HG03159 (cell line): ENCODE measurements at regions not wholly inside any gene's neighbourhood (a gene's known extent, or its start where the extent isn't known, plus 50 kb on each side); places are given as distances from the start of the nearest gene placed in this dataset.
A peak's percentile ranks its signal among the peaks of the same experiment; 100 is the strongest.

Experiments used
- ATAC-seq: cut with Tn5 transposase; IDR thresholded peaks from one replicate; pipeline ENCODE4 v1.9.1; 2021; ENCODE audit warnings: mild to moderate bottlenecking, moderate library complexity; ENCODE audit not compliant: unreplicated experiment

DNA sequence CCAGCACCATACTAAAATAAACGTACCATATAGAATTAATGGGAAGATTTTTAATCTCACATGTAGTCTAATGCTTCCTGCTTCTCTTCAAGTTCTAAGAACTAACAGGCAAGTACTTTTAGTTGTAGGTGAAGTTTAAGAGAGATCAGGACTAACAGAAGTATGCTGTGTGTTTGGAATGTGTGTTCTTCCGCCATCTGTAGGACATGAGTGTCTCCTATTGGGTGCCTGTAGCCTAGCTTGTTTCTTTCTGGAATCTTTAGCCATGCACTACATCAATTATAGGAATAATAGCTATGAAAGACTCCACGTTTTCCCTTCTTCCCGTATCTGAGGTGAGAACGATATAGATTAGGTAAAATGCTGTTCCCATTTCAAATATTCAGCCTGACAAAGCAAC is 140.2 kb upstream of the AHR start:
- no peak for ATAC-seq

DNA sequence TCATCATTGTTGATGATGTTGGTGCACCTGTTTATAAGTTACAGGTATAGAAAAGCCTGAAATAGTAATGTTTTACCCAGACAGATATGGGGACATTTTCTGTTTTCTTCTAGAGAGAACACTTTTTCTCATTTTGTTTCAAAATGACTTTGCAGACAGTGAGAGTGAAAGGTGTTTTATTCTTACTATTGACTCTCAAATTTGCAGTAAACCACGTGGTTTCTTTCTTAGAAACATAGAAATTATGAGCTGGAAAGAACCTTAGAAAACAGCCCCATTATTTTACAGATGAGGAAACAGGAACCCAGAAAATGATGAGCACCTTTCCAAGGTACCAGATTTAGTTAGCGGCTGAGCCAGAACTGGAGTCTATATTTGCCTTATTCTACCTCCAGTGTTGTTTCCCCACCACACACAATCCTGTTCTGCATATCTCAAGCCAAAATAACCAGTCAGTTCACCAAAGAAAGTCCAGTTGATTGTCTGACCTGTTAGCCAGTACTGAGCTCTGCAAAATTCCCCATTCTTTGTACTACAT is 138.9 kb upstream of the AHR start:
- peak; percentile 87 for ATAC-seq

DNA sequence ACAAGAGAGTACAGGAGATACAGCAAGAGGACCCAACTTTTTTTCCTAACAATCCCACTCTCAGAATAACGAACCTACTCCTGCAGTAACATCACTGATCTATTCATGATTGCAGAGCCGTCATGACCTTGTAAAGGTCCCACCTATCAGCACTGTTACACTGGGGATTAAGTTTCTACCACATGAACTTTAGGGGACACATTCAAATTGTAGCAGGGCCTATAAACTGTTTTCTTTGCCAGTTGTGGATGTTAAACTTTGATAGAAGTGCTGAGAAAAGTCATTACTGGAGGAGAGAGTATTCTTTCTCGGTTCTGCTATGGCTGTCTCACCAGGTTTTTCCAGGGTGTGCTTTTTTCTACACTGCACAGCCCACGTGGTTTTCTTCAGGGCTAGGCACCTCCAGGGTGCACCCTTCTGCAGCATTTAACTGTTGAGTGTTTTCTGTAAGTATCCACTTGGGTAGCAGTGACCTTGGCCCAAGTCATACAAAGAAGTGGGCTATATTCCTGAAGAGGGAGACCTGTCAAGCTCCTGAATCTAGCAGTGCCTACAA is 131.6 kb upstream of the AHR start:
- ATAC-seq = peak; percentile 81

DNA sequence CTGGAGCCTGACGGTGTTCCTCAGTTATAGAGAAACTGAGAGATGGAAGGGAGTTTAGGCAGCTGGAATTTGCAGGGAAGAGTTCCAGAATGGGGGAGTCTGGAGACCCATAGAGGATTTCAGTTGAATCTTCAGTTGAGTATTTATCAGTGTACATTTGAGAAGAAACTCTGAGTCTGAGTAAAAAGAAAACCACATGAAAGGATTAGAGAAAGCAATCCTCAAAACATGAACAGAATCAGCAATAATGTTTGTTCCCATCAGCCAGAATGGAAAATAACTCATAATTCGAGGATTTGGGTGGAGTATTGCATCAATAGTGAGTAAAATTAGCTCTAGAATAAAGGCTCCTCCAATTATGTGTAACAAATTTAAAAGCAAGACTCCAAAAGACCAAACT is 130.0 kb upstream of the AHR start:
- no peak for ATAC-seq

DNA sequence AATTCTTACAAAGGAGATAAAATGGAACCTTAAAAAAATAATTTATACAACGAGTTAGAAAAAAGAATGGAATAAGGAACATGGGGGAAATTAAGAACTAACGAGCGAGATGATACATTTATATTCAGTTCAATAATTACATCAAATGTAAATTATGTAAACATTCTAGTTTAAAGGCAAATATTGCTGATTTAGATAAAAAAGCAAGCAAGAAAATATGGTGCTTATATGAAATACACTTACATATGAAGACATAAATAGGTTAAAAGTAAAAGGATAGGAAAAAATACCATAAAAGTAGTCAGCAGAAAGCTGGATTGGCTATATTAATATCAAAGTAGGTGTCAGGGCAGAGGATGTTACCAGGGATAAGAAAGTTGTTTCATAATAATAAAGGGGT is 127.0 kb upstream of the AHR start:
- ATAC-seq = no peak

DNA sequence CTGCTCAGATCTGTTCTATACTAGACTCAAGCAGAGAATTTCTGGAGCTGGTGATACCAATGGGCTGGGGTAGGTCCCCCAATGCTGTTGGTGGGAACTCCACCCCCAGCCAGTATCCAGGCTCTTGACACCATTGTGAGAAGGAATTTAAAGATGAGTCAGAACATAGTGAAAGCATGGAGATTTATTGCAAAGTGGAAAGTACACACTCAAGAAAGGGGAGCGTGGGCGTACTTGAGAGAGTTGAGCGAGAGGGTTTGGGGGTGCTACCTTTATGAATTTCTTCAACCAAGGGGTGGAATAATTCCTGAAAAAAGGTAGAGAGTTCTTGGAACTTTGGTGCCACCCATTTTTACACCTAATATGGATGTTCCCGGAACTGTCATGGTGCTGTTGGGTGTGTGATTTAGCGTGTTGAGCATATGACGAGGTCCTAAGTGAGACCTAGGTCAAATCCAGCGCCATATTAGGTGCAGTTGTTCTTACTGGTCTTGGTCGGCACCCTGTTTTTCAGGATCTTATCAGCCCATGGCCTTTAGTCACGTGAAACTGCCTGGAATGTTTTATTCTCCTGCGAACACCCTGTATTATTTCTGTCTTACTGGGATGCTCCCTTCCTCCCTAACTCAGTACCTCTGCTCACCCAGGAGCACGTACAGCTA is 122.0 kb upstream of the AHR start:
- ATAC-seq = no peak

DNA sequence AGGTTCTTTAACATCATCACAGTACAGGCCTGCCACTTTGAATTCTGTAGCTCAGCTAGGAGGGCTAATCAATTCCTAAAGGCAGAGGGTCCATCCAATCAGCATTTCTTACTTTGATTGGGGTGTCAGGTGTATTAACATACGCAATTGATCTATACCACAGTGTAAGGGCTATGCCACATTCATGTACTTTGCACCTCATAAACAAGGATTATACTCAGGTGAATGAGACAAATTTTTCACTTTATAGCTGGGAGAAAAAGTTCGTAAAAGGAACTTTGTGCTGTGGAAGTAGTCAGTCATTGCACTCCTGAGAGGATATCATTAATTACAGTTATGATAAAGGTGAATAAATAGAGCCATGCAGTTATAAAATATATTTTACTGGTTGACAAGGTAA is 119.9 kb upstream of the AHR start:
- ATAC-seq = no peak

DNA sequence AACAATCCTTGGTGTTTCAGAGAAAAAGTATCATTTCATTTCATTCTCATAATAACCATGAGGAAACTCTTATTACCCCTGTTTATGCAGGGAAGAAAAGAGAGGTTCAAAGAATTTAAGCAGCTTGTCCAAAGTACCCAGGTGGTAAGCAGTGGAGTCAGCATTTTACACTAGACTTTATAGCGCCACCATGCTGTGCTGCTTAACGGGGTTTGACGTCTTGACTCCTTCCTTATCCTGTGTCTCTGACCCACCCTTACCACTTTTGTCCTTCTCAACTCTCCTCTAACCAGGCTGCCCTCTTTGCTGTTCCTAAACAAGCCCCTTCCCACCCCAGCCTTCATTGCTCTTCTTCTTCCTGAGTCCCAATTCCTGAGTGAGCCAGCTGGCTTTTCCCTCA is 117.0 kb upstream of the AHR start:
- ATAC-seq = no peak

DNA sequence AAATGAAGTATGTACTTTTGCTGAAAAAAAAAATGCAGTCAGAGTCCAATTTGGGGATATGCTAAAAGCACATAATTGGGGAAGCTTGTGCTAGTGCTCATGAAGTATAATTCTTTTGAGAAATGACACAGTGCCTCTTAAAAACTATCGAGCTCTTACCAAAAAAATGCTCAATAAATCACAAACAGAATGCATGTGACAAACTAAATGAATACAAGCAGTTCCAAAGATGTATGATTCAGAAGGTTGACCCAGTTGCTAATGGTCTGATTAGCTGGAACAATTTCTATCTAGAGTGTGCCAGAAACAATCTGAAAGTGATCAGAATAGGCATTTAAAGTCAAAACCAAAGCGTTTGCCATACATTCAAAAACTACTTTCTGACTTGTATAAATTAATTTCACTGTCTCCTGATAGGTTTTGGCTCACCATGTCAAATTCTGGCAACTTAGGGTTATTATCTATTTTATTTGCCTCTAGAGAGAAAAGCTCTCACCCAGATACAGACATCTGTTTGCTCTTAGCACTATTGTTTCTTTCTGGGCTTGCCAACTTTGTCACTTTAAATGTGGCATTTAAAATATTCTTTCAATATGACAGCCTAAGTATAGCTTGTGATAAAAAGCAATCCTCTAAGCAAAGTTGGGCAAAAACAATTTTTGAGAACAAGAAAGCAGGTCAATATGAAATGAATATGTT is 114.7 kb upstream of the AHR start:
- ATAC-seq = no peak

DNA sequence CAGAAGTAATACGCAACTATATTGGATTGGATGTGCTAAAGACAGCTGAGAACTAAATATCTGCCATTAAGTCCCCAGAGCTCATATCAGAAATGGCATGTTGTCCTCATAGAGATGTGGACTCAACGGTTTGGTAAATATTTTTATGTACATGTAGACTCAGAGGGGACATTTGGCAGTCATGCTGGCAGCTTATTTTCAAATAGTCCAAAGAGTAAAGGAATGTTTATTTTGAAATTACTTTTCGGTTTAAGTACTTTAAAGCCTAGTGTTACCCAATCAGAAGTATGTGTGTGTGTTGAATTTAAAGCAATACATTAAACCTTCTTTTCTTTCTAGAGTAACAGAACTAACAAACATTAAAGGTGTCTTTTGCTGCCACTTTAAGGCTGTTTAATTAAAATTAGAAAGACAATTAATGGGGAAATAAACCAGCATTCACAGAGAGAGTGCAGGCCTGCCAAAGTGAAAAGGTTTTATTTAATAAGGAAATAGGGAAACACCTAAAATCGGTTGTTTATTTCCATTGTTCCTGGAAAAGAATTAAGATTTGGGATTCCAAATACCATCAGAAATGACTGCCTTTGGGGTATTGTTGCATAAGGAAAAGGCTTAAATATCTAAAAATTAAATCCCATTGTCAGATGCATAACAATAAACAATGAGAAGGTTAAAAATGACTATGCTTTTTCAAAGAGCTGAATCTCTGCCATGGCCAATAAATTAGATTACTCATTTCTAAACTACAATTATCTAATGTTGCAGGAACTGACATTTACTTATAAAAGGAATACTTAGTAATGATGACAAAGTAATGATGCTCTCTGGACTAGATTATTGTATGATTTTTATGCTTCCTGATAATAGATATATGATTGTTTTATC is 113.4 kb upstream of the AHR start:
- ATAC-seq = peak; percentile 43

DNA sequence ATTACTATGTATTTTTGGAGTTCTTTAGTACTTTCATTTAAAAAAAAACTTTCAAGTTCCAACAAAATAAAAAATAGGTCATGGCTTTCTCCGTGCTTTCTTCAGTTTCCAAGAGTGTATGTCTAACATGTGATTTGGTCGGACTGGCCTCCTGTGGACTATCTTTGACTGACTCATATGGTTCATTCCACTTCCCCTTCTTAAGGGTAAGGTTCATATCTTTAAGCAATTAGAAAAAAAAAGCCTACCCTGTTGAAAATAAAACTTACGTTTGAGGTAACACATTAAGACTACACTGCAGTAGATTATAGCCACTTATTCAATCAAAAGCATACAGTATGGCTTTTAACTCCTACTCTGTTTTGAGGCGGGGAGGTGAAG is 112.8 kb upstream of the AHR start:
- ATAC-seq = peak; percentile 99

DNA sequence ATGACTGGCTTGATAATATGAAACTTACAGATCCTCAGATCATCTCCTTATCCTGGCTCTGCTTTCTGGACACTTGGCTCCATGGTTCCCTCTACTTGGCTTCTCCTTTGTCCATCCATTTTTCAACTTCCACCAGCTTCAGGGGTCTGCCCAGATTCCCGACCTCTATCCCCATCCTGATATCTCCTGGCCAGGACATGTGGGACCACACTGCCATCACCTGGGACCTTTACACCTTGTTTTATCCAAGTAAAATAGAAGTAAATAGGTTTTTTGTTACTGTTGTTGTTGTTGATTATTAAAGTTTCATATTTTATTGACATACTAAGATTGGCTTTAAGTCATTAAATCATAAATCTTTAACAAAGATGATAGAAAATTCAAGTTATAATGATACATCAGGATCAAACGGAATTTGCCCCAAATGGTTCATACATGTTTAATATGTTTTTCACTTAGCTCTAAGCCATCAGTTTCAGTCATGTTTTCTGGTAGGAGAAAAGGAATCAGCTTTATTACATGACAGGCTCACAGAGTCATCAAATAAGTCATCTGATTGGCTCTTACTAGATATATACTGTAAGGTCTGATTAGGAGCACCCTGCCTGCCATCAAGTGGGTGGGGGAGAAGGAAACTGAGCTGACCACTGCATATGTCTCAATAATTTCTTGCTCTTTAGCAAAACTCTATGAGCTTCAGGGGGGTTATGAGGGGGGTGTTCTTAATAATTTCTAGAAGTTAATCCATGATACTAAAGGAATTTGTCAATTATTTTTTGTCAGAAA is 111.5 kb upstream of the AHR start:
- ATAC-seq = no peak

DNA sequence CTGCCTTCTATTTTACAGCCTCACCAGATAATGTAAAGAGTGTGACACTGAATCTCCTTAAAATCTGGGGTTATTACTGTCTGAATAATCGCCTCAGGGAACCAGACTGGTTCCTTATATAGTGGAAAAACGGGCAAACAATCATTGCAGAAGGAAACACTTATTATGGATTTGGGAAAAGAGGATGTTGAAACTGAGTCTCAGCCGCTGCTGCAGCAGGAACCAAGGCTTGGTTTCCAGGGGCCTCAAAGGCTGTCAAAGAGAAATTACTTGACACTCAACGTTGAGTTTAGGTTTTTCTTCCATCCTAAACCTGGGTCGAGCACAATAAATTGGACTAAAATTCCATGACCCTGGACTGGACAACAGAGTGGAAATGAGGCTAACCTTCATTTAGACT is 103.8 kb upstream of the AHR start:
- no peak for ATAC-seq

DNA sequence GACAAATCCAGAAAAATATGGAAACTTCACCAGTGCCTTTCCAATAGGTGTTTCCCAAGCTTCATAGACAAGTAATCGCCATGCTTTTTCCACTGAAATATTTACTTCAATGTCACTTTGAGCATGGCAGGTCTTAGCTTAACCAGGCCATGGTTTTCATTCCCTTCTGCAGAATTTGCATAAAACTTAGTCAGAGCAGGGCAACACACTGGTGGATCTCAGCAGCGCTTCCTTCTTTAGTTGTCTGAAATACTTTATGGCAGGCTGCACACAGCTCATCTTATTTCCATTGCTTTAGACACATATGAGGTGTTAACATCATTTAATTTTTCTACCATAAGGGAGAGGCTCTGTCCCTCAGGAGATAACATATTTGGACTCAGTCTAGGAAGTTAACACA is 102.9 kb upstream of the AHR start:
- ATAC-seq = peak; percentile 95

DNA sequence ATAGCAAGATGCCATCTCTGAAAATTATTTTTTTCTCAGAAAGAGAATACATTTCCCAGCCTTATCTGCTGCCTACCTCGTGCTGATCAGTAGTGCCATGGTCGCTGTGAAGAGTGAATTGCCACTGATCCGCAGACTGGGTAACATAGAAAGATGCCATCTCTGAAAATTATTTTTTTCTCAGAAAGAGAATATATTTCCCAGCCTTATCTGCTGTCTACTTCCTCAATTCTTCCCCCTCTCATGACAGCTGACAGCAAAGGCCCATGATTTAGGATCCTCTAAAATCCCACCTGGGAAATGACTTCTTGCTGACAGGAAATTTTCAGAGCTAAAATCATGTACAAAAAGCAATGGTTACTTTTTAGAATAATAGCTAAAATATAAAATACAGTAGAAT is 92.5 kb upstream of the AHR start:
- ATAC-seq = no peak

DNA sequence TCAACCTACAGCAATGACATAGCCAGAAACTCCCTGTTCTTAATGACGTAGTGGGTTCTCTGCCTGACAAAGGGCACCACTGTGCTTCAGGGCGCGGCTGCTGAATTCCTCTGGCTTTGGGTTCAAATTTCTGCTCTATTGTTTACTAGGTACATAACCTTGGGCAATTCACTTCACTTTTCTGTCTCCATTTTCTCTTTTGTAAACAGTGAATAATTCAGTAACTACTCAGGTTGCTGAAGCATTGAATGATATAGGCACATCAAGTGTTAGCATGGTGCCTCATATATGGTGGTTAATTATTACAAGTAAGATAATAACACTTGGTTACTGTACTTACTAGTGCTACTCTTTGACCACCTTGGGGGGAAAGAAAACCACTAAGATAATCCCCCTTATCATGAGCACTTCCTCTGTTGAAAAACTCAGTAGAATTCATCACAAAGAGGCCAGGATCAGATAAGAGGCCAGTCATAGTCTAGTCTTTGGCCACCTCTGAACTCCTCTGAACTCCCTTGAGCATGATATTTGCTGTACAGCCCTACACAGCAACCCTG is 92.0 kb upstream of the AHR start:
- no peak for ATAC-seq

DNA sequence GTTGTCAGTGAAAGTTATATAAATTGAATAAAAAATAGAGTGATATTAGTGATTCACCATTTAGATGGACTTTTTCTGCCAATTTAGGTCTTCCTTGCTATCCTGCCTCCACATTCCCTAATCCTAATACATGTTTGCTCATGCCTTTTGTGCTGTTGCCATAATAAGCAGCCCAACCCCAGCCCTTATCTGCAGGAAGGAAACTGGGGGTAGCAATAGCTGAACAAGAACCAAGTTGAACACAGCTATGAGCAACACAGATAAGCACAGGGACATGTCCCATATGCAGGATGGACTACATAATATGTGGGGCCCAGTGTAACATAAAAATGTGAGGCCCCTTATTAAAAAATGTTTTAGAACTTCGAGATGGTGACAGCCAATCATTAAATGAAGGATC is 91.2 kb upstream of the AHR start:
- no peak for ATAC-seq

DNA sequence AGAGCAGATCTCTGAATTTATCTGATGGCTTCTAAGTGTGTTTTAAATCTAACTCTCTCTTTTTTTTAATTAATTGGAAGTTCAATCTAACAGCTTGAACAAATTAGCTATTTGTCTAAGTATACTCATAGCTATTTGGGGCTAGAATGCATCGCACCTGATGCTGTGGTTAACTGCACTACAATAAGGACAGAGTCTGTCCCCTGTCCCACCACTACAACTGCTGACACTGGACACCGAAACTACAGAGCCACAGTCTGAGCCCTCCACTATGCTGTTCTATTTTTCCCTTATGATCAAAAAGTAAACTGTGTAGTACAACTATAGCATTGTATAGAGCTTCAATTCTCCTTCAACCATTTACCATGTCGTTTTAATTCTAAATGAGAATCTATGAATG is 89.4 kb upstream of the AHR start:
- no peak for ATAC-seq

DNA sequence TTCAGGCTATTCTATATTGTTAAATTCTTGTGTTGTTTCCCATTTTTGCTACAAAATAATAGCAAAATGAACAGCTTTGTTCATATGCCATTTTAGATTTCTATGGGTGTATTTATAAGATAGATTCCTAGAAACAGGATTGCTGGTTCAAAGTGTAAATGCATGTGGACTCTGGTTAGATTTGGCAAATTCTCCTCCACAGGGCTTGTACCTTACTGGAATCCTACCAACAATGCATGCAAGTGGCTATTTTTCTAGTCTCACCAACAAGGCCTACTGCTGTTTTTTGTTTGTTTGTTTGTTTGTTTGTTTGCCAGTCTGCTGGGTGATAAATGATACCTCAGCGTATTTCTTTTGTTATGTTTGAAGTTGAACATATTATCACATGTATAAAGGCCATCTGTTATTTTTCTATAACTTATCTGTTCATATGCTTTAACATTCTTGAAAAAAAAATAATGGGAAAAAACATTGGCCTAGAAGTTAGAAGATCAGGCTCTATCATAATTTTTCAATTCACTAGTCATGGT is 87.1 kb upstream of the AHR start:
- ATAC-seq = no peak

DNA sequence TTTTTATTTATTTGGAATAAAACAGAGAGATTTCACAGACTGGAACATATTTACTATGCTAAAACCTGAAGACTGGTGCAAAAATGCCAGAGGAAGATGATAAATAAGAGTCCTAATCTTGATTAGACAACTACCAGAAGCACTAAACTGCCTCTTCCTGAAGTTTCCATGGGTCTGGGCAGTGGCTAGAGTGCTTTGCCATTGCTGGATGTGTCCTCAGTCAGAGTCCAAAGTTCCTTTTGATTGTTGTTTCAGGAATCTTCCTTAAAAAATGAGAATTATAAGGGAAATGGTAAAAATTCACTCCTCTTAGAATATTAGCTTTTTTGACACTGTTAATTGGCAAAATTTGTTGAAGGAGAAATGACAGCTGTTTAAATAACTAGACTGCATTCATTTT is 86.3 kb upstream of the AHR start:
- ATAC-seq = no peak
